Cerebellar cortex (tissue), 1 donor: ENCODE measurements at regions not wholly inside any gene's neighbourhood (a gene's known extent, or its start where the extent isn't known, plus 50 kb on each side); places are given as distances from the start of the nearest gene placed in this dataset.
"Not testable (repeated sequence)": the region's sequence is repeated elsewhere in the genome, so short reads cannot be mapped to it uniquely, and the experiment has no call there.

ENCODE experiments used
- DNase-seq: peaks from one replicate; pipeline ENCODE4 v3.0.0-alpha.2; 2015; ENCODE audit warnings: low spot score

DNA sequence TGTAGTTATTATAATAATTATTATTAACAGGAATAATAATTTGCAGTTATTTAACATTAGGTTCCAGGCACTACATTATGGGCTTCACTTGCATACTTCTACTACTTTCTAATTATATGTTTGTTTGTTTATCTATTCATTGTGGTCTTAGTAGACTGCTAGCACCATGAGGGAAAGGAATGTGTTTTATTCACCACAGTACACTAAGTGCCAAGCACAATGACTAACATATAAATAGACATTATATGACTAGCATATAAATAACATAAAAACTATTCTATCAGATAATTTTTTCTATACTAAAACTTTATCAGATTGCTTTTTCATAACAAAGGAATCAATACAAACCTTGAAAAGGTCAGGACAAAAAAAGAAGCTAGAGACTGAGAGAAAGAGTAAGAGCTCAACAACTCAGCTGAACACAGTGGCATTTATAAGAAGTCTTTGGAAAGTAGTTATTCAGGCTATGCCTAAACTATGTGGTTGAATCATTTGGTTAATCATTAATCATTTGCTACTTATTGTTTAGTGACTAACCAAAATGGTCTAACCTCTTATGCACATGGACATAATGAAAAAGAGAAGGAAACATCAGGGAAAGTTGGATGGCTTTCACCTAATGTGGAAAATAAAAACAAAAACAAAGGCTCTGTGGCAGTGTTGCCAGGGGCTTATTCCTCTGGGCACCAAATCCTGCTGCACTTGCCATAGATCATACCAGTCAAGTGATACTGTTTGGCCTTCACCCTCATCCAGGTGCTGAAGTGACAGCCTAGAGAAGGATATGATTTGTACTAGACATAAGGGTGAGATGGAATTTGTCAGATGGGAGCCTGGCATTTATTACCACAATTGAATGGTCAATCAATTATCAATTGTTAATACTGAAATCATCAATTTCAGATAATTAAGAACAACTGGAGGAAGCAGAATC, 174.9 kb downstream of the ETAA1 start:
- no peak for DNase-seq

- no peak for DNase-seq
These were observed 175.7 kb downstream of the ETAA1 start for GRCh38 chr2:67572721-67573435.

- no peak for DNase-seq
These were observed 177.1 kb downstream of the ETAA1 start for GRCh38 chr2:67574230-67574629.

DNA sequence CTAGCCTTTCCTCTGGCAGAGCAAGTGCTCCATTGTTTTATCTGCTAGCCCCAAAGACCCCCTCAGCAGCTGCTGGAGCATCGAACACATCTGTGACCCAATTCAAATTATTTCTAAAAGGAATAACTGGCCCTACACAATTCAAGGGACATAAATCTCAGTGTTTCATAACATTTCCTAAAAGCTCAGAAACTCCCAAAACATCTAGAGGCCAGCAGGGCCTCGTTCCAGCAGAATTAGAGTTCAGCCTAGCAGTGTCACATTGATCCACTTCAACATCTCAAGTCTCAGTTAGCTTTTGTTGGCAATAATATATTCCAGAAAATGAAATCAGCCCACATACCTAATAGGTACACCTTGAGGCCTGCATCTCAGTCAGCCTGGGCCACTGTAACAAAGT, 179.1 kb downstream of the ETAA1 start:
- DNase-seq, result no peak

DNA sequence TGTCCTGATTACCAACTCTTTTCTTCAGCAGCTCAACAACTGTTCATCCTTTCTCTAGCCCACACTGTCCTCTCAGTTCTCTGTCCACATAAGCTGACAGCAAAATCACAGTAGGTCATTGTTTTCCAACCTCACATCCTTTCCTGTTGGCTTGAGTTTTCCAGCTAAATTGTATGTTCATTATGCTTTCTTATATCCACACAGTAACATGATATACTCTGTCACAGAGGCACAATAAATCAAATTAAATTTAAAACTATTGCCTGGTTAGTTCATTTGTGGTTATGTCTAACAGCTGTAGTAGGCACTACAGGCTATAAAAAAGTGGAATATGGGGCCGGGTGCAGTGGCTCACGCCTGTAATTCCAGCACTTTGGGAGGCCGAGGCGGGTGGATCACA, 179.9 kb downstream of the ETAA1 start:
- DNase-seq, result no peak

DNA sequence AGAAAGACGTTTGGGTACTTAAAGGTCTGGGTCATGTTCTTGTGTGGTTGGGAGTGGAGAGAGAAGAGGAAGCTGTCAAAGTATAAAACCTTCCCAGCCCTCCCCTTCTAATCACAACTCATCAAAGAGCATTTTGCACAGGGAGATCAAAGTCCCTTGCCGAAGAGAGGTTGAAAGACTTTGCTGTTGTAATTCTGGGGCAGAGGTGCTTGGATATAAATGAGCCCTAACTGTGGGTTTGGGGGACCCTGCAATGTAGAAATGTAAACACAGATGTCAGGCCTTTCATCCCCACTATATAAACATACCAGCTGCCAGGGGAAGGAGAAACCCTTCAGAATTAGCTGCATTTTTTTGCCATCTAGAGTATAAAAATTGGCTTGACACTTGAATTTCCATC, 182.1 kb downstream of the ETAA1 start:
- no peak for DNase-seq

DNA sequence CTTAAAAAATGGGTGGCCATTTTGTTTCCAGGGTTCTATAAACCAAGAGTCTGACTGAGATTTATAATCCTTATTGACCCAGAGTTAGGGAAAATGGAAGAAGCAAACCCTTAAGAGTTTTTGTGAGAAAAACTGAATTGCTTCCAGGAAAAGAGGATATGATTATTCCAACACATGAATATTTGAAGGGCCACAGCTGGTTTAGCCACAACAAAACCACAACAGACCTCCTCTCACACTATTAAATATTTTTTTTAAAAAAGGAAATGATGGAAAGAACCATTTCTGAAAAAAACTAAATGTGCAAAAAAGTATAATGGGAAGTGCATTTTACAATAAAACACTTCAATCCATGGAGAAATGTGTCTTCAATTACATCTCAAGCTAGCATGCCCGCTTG, 182.7 kb downstream of the ETAA1 start:
- DNase-seq, result no peak

GRCh38 chr2:67581751-67582150, 184.6 kb downstream of the ETAA1 start:
- no peak for DNase-seq

DNA sequence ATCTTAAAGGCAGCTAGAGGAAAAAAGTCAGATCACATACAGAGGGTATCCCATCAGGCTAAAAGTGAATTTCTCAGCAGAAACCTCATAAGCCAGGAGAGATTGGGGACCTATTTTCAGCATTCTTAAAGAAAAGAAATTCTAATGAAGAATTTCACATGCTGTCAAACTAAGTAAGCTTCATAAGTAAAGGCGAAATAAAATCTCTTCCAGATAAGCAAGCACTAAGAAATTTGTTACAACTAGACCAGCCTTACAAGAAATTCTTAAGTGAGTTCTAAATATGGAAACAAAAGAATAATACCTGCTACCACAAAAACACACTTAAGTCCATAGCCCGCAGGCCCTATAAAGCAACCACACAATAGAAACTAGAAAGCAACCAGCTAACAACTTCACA, 186.1 kb downstream of the ETAA1 start:
- no peak for DNase-seq

DNA sequence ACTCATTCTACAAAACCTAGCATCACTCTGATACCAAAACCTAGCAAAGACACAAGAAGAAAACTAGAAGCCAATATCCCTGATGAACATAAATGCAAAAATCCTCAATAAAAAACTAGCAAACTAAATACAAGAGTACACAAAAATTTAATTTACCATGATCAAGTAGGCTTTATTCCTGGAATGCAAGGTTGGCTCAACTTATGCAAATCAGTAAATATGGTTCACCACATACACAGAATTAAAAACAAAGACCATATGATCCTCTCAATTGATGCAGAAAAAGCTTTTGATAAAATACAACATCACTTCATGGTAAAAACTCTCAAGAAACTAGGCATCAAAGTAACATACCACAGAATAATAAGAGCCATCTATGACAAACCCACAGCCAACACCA, 188.3 kb downstream of the ETAA1 start:
- DNase-seq, result no peak

DNA sequence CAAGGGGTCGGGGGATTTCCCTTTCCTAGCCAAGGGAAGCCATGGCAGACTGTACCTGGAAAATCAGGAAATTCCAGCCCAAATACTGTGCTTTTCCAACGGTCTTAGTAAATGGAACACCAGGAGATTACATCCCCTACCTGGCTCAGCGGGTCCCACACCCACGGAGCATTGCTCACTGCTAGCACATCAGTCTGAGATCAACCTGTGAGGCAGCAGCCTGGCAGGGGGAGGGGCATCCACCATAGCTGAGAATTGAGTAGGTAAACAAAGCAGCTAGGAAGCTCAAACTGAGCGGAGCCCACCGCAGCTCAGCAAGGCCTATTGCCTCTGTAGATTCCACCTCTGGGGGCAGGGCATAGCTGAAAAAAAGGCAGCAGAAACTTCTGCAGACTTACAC, 192.0 kb downstream of the ETAA1 start:
- not testable (repeated sequence) for DNase-seq

GRCh38 chr2:67594522-67594921, 197.4 kb downstream of the ETAA1 start:
- DNase-seq, result not testable (repeated sequence)

DNA sequence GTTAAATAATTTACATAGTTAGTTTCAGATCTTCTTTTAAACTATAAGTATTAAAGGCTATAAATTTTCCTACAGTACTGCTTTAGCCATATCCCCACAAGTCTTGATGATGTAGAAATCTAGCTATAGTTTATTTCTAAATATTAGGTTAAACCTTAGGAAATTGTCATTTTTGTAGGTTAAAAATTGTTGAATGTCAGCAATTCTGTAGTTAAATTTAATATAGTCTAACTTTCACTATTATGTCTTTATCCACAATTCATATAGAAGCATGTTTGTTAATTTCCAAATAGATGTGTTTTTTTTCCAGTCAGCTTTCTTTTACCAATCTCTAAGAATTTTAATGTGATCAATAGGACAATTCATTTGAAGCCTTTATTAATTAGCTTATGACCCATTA, 199.7 kb downstream of the ETAA1 start:
- no peak for DNase-seq

DNA sequence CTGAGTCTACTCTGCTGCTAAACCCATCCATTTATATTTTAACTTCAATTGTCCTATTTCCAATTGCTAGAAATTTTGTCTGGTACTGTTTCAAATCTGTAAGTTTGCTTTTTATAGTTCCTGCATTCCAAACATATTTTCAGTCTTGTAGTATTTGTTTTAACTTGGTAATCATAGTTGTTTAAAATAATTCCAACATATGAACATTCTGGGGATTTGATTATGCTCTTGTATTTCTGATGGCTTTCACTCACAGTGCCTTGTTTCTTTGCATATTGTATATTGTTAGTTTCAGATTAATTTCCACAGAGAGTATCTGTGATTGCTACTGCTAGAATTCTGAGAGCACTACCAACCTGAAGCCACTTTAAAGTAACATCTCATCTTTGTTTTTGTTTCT, 202.4 kb downstream of the ETAA1 start:
- no peak for DNase-seq

- no peak for DNase-seq
These were observed 203.2 kb downstream of the ETAA1 start for GRCh38 chr2:67600222-67600871.

GRCh38 chr2:67600946-67601345, 203.8 kb downstream of the ETAA1 start:
- DNase-seq, result no peak

- DNase-seq, result no peak
These were observed 207.2 kb downstream of the ETAA1 start for GRCh38 chr2:67604360-67604759.

- DNase-seq, result no peak
These were observed 215.5 kb downstream of the ETAA1 start for GRCh38 chr2:67612576-67613042.

DNA sequence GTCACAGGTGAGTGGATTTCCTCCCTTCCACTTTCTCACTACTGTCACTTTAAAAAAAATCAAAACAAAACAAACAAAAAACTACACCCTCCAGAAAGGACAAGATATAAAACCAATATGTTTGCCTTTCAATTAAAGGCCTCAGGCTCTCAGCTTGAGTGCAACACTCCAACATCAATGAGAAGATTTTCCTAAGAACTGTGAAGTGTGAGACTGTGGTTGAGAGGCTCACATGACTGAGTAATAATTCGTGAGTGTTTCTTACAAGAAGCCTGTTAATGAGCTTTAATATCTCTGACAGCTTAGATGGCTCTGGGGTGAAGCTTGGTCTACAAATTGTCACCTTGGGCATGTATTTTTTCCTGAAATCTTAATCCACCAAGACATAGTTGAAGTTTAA, 216.1 kb downstream of the ETAA1 start:
- DNase-seq, result no peak

GRCh38 chr2:67614454-67614853, 217.3 kb downstream of the ETAA1 start:
- DNase-seq, result no peak

- no peak for DNase-seq
These were observed 219.6 kb downstream of the ETAA1 start for GRCh38 chr2:67616749-67617148.

DNA sequence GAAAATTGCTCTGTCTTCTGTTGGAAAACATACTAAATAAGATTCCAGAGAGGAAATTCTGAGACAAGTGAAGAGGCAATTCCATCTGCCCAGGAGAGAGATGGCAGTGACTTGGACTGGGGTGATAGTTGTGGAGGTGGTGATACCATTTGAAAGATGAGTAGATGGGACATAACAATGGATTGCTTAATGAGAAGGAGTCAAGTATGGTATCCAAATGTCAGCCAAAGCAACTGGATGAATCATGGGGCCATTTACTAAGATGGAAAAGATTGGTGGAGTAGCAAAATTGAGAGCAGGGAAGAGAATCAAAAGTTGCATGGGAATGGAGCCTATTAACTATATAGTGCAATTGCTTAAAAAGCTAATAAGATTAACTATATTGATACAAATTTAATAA, 222.1 kb downstream of the ETAA1 start:
- DNase-seq, result no peak

DNA sequence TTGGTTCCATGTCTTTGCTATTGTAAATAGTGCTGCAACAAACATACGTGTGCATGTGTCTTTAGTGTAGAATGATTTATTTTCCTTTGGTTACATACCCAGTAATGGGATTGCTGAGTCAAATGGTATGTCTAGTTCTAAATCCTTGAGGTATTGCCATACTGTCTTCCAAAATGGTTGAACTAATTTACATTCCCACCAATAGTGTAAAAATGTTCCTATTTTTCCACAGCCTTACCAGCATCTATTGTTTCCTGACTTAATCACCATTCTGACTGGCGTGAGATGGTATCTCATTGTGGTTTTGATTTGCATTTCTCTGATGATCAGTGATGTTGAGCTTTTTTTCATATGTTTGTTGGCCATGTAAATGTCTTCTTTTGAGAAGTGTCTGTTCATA, 226.6 kb downstream of the ETAA1 start:
- not testable (repeated sequence) for DNase-seq
